Sigmoid colon (tissue), 6 donors: ENCODE measurements at regions not wholly inside any gene's neighbourhood (a gene's known extent, or its start where the extent isn't known, plus 50 kb on each side); places are given as distances from the start of the nearest gene placed in this dataset.

Experiments used
- DNase-seq: peaks from one replicate; pipeline ENCODE4 v3.0.0-alpha.2; 2019
- H3K27ac ChIP-seq, 4 donors: fragments of 200-600 bp; sonication (generic); one replicate each; pipeline ENCODE4 v1.5.1; 2016 to 2019; ENCODE audit warnings: mild to moderate bottlenecking in 1 of 4
- H3K27me3 ChIP-seq, 3 donors: fragments of 200-600 bp; sonication (generic); one replicate each; pipeline ENCODE4 v1.5.1; 2019; ENCODE audit warnings: mild to moderate bottlenecking in 1 of 3
- H3K36me3 ChIP-seq, 4 donors: fragments of 200-600 bp; sonication (generic); one replicate each; pipeline ENCODE4 v1.5.1; 2016 to 2019
- H3K4me1 ChIP-seq, 4 donors: fragments of 200-600 bp; sonication (generic); one replicate each; pipeline ENCODE4 v1.5.1; 2017 to 2019
- H3K4me3 ChIP-seq, 4 donors: fragments of 200-600 bp; sonication (generic); one replicate each; pipeline ENCODE4 v1.5.1; 2017 to 2019; ENCODE audit warnings: mild to moderate bottlenecking in 2 of 4, moderate library complexity in 1 of 4
- H3K9me3 ChIP-seq, 4 donors: fragments of 200-600 bp in 3 of 4; sonication (generic) in 3 of 4; one replicate each; pipeline versions ENCODE4 v1.5.1 to v1.6.1; 2013 to 2019
- EP300 ChIP-seq, 4 donors: sonication (generic); formaldehyde crosslinking; IDR thresholded peaks; one replicate each; pipeline ENCODE4 v1.6.1; 2017; ENCODE audit warnings: antibody characterized with exemption in 4 of 4
- POLR2A ChIP-seq, 2 donors: fragments of 450-650 bp; IDR thresholded peaks; one replicate each; pipeline ENCODE4 v1.6.1; 2016; ENCODE audit warnings: antibody characterized with exemption in 2 of 2, mild to moderate bottlenecking in 2 of 2, moderate library complexity in 2 of 2
- POLR2AphosphoS5 ChIP-seq, 4 donors: sonication (generic); formaldehyde crosslinking; IDR thresholded peaks; one replicate each; pipeline ENCODE4 v1.6.1; 2017; ENCODE audit warnings: antibody characterized with exemption in 4 of 4
- WGBS, 2 donors: extraction: QIAGEN DNeasy Blood & Tissue Kit; methylation state at CpG; one replicate each; pipeline ENCODE4 v1.1.7; 2013; 5-methylcytosine and 5-hydroxymethylcytosine counted together
- intact Hi-C: fragments of 100-400 bp; cut with DNase I; formaldehyde crosslinking; loops from one replicate; pipeline ENCODE4 v1.15.1; 2023
- TF ChIP-seq, protein P1 (sequence below), 4 experiments: fragments of 450-650 bp in 3 of 4; fragments of 200-600 bp in 1 of 4; IDR thresholded peaks; one replicate each; pipeline ENCODE4 v1.5.1; 2016 to 2019; ENCODE audit warnings: antibody characterized with exemption in 4 of 4, mild to moderate bottlenecking in 3 of 4, moderate library complexity in 2 of 4
- donor health status: healthy with polysubstance abuse.
- donor health status: healthy.

- no peak for DNase-seq
- WGBS, 2 donors = 59 to 76% methylated on average over 3 of the region's 3 CpGs
- no peak for TF ChIP-seq POLR2A (IDR thresholded peaks at IDR 0.05)
- no peak for TF ChIP-seq POLR2AphosphoS5 (IDR thresholded peaks at IDR 0.05)
- no peak for TF ChIP-seq EP300 (IDR thresholded peaks at IDR 0.05)
- TF ChIP-seq, protein P1, sequence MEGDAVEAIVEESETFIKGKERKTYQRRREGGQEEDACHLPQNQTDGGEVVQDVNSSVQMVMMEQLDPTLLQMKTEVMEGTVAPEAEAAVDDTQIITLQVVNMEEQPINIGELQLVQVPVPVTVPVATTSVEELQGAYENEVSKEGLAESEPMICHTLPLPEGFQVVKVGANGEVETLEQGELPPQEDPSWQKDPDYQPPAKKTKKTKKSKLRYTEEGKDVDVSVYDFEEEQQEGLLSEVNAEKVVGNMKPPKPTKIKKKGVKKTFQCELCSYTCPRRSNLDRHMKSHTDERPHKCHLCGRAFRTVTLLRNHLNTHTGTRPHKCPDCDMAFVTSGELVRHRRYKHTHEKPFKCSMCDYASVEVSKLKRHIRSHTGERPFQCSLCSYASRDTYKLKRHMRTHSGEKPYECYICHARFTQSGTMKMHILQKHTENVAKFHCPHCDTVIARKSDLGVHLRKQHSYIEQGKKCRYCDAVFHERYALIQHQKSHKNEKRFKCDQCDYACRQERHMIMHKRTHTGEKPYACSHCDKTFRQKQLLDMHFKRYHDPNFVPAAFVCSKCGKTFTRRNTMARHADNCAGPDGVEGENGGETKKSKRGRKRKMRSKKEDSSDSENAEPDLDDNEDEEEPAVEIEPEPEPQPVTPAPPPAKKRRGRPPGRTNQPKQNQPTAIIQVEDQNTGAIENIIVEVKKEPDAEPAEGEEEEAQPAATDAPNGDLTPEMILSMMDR (IDR thresholded peaks at IDR 0.05) = no peak
- H3K27me3 ChIP-seq = no peaks in the 10 kb centered on the region
- intact Hi-C loops = no loop called here
- no peaks in the 10 kb centered on the region for H3K9me3 ChIP-seq
- H3K4me3 ChIP-seq = no peak overlapping the region
- H3K36me3 ChIP-seq = no peaks in the 10 kb centered on the region
- no peak overlapping the region for H3K27ac ChIP-seq
- no peaks in the 10 kb centered on the region for H3K4me1 ChIP-seq
Measured at GRCh38 chr14:28102814-28103213, 663.8 kb upstream of the FOXG1 start.

GRCh38 chr14:28113311-28113710, 653.3 kb upstream of the FOXG1 start:
- 82 to 90% methylated on average over 2 of the region's 2 CpGs for WGBS, 2 donors
- TF ChIP-seq POLR2AphosphoS5 (IDR thresholded peaks at IDR 0.05) (no peak), EP300 (IDR thresholded peaks at IDR 0.05) (no peak), POLR2A (IDR thresholded peaks at IDR 0.05) (no peak)
- TF ChIP-seq, protein P1 (IDR thresholded peaks at IDR 0.05) = no peak
- intact Hi-C loops = no loop called here

DNA sequence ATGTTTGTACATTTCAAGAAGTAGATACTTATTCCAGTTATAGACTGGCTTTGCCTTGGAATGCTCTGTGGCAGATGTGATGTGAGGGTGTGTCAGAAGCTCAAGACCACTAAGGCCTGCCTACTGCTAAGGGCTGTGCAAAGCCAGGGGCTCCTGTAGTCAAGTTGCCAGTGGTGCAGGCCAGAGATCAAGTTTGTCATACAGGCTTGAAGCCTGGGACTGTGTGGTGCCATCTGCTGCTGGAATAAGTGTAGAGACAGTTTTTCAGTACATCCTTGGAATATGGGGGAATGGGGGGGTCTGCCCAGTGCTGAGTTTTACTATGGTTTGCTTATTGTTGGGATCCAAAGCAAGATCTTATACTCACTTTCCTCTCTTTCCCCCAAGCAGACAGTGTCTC, 649.9 kb upstream of the FOXG1 start:
- H3K4me1 ChIP-seq = no peaks in the 10 kb centered on the region
- no peak for DNase-seq
- intact Hi-C loops = no loop called here
- no peaks in the 10 kb centered on the region for H3K27me3 ChIP-seq
- H3K36me3 ChIP-seq = no peaks in the 10 kb centered on the region
- H3K27ac ChIP-seq = no peak overlapping the region
- TF ChIP-seq EP300 (IDR thresholded peaks at IDR 0.05) = no peak
- TF ChIP-seq POLR2AphosphoS5 (IDR thresholded peaks at IDR 0.05) = no peak
- TF ChIP-seq POLR2A (IDR thresholded peaks at IDR 0.05) = no peak
- TF ChIP-seq, protein P1 (IDR thresholded peaks at IDR 0.05) = no peak
- H3K4me3 ChIP-seq = no peak overlapping the region
- no peaks in the 10 kb centered on the region for H3K9me3 ChIP-seq

More at GRCh38 chr14:28113311-28113710, 653.3 kb upstream of the FOXG1 start:
- Histone ChIP-seq H3K27ac (no peak overlapping the region), H3K36me3 (no peaks in the 10 kb centered on the region), H3K9me3 (no peaks in the 10 kb centered on the region), H3K4me1 (no peaks in the 10 kb centered on the region), H3K27me3 (no peaks in the 10 kb centered on the region), H3K4me3 (no peak overlapping the region)
- no peak for DNase-seq

GRCh38 chr14:28119849-28120248, 646.7 kb upstream of the FOXG1 start:
- no peak for DNase-seq
- TF ChIP-seq EP300 (IDR thresholded peaks at IDR 0.05) = no peak
- no peak for TF ChIP-seq POLR2A (IDR thresholded peaks at IDR 0.05)
- no peak for TF ChIP-seq POLR2AphosphoS5 (IDR thresholded peaks at IDR 0.05)
- TF ChIP-seq, protein P1 (IDR thresholded peaks at IDR 0.05) = no peak
- no peaks in the 10 kb centered on the region for H3K36me3 ChIP-seq

DNA sequence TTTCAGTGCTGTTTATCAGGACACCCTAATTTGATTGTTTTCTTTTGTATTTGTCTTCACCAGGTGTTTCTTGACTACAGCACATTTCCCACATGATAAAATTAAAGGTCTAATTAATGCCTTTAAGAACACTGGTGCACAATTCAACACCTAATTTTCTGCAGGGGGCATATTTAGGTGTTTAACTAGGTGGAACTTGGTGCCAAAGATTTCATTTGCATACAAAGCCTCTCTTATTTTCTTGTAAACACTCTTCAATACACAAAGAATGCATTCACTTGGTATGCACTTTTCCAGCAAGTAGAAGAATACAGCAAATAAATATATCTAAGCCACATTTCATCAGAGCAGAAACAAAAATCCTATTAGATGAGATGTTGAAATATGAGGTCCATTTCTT, 646.2 kb upstream of the FOXG1 start:
- H3K9me3 ChIP-seq = no peaks in the 10 kb centered on the region
- no peaks in the 10 kb centered on the region for H3K36me3 ChIP-seq
- intact Hi-C loops = no loop called here
- no peaks in the 10 kb centered on the region for H3K4me1 ChIP-seq
- H3K27me3 ChIP-seq = no peaks in the 10 kb centered on the region
- TF ChIP-seq POLR2AphosphoS5 (IDR thresholded peaks at IDR 0.05) = no peak
- no peak for TF ChIP-seq POLR2A (IDR thresholded peaks at IDR 0.05)
- TF ChIP-seq EP300 (IDR thresholded peaks at IDR 0.05) = no peak
- TF ChIP-seq, protein P1 (IDR thresholded peaks at IDR 0.05) = no peak
- no peak overlapping the region for H3K27ac ChIP-seq
- DNase-seq = no peak
- no peak overlapping the region for H3K4me3 ChIP-seq

More at GRCh38 chr14:28119849-28120248, 646.7 kb upstream of the FOXG1 start:
- intact Hi-C loops = no loop called here
- WGBS, 2 donors = 20 to 68% methylated on average over 2 of the region's 2 CpGs
- H3K9me3 ChIP-seq = no peaks in the 10 kb centered on the region
- H3K4me3 ChIP-seq = no peak overlapping the region
- H3K27me3 ChIP-seq = no peaks in the 10 kb centered on the region
- H3K27ac ChIP-seq = no peak overlapping the region
- H3K4me1 ChIP-seq = no peaks in the 10 kb centered on the region
